CD1c-positive myeloid dendritic cell (primary cell): ENCODE measurements at regions not wholly inside any gene's neighbourhood (a gene's known extent, or its start where the extent isn't known, plus 50 kb on each side); places are given as distances from the start of the nearest gene placed in this dataset.
"Not testable (repeated sequence)": the region's sequence is repeated elsewhere in the genome, so short reads cannot be mapped to it uniquely, and the experiment has no call there.

Experiments used
- DNase-seq: peaks from one replicate; pipeline ENCODE4 v3.0.0-alpha.2; 2016; ENCODE audit errors: extremely low spot score

DNA sequence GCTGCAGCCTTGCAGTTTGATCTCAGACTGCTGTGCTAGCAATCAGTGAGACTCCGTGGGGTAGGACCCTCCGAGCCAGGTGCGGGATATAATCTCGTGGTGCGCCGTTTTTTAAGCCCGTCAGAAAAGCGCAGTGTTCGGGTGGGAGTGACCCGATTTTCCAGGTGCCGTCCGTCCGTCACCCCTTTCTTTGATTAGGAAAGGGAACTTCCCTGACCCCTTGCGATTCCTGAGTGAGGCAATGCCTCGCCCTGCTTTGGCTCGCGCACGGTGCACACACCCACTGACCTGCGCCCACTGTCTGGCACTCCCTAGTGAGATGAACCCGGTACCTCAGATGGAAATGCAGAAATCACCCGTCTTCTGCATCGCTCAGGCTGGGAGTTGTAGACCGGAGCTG, 203.2 kb downstream of the SNCAIP start:
- DNase-seq, result not testable (repeated sequence)

GRCh38 chr5:122515709-122516431, 203.8 kb downstream of the SNCAIP start:
- peak; percentile 26 for DNase-seq

GRCh38 chr5:122516432-122516743, 204.4 kb downstream of the SNCAIP start:
- DNase-seq, result no peak

DNA sequence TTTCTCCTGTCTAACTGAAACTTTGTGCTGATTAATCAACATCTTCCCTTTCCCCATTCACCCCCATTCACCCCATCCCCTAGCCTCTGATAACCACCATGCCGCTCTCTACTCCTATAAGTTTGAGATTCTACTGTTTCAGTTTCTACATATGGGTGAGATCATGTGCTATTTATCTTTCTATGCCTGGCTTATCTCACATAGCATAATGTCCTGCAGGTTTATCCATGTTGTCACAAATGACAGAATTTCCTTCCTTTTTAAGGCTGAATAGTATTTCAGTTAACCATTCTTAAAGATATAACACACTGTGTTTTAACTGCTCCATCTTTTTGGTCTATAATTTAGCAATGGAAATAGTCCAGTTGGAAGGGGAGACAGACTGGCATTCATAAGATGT, 205.1 kb downstream of the SNCAIP start:
- DNase-seq, result no peak

DNA sequence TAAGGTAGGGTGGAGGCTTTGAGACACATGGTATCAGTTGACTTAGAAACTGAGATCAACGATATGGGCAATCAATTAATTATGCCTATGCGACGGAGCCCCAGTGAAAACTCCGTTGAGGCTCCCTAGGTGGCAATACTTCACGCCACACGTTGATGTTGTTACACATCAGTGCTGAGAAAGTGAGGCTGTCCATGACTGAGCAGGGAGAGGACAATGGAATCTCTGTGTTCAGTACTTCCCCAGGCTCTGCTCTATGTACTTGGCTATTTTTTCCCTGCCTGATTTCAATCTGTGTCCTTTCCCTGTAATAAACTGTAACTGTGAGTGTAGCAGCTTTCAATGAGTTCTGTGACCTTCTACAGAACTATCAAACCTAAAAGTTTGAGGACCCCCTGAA, 211.7 kb downstream of the SNCAIP start:
- DNase-seq, result no peak

- DNase-seq, result no peak
These were observed 215.5 kb downstream of the SNCAIP start for GRCh38 chr5:122527547-122527946.

DNA sequence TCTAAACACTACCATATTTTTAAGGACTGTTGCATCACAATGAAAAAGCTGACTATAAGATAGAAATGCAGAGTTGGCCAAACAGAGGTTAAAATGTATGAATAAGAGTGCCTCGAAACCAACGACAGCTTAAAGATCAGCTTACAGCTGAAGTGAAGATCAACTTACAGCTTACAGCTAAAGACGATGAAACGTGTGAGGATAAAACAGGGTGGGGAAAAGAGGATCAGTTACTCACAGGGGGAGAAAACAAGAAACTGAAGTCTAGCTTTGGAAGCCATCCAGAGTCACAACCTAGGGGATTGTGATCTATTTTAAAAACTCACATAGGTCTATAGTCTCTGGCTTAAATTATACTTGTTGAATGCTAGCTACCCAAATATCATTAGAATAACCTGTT, 220.0 kb downstream of the SNCAIP start:
- DNase-seq, result no peak

GRCh38 chr5:122533825-122534224, 221.8 kb downstream of the SNCAIP start:
- DNase-seq, result no peak

- no peak for DNase-seq
These were observed 222.8 kb downstream of the SNCAIP start for GRCh38 chr5:122534829-122535228.

GRCh38 chr5:122541388-122541787, 229.4 kb downstream of the SNCAIP start:
- no peak for DNase-seq

DNA sequence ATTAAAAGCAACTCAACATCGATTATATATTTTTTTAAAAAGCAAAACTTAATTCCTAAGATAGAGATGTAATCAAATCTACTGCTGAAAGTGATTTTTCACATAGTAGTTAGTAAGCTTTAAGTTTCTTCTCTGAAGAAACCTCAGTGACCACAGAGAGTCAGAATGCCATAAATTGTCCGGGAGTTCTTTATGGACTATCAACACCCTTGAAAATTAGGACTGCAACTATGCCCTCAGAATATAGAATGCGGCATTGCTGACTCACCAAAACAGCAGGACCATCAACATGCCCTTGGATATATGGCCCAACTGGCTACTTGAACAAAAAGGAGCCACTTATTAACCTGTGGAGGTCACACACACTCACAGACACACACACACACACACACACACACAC, 228.9 kb upstream of the SNX2 start:
- no peak for DNase-seq

- no peak for DNase-seq
These were observed 227.7 kb upstream of the SNX2 start for GRCh38 chr5:122547219-122547618.

GRCh38 chr5:122547669-122548068, 227.2 kb upstream of the SNX2 start:
- DNase-seq, result no peak

- DNase-seq, result no peak
These were observed 215.2 kb upstream of the SNX2 start for GRCh38 chr5:122559676-122560075.

GRCh38 chr5:122561209-122561608, 213.7 kb upstream of the SNX2 start:
- DNase-seq, result no peak

DNA sequence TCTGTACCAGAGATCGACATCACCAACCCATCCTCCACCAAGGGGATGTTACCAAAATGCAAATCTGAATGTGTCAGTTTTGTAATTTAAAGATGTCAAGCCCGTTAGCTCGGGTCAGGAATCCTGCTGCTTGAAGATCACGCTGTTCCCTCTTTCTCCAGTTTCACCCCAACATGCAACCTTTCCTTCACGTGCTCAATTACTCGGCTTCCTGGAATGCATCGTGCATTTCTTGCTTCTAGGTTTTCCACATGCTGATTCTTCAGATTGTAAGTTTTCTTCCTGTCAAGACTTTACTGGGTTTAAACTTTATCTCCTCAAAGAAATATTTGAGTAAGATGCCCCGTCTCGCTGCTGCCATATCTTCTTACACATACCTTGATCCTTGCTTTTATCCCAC, 209.5 kb upstream of the SNX2 start:
- DNase-seq, result no peak

GRCh38 chr5:122576256-122577016, 198.4 kb upstream of the SNX2 start:
- no peak for DNase-seq

DNA sequence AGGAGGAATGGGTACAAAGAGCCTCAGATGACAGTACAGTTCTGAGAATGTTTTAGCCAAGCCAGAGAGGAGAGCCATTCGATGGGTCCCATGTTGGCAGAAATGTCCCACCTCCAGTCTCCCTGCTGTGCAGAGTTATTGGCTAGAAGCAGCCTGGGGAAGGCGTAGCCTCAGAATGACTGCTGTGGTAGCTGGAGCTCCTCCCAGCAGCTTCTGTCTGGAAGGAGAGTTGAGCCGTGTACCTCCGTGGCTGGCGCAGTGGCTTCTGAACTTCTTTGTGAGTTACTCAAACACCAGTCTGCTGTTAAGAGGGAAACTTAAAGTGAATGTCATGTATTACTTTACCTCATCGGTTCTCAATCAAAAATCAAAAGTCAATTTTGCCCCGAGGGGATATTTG, 193.3 kb upstream of the SNX2 start:
- no peak for DNase-seq

DNA sequence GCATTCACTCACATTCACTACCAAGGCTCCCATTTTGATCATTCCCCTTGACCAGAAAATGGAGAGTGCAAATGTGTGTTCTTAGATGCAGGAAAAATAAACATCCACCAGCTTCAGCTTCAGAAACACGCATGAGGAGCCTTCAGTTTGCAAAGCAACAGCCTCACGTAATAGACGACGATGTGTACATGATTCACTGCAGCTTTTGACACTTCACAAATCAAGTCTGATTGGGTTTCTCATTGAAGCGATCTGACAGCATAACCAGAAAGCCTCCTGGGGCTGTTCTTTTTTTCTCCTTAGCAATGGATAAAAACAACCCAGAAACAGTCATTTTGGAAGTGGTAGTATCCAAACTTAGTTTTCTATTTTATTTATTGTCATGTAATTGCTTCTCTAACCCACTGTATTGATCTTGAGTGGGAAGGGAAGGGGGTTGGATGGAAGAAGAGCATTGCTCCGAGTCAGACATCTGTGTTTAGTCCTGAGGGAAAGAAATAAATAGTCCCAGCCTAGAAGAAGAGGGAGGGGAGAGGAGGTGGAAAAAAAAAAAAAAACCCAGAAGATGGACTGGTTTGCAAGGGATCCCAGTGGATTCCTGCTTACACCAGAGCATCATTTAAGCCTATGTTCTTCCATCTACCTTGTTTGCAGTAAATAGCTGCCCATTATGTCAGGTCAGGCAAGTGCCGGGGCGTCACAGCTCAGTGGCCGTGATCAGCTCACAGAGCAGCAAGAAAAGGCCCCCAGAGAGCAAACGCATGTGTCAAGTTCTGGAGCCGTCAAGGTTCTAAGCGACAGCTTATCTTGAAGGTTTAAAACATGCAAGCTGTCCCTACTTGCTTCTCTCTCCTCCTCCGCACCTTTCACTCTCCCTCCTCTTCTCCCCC, 190.2 kb upstream of the SNX2 start:
- DNase-seq, result no peak

GRCh38 chr5:122585371-122585770, 189.5 kb upstream of the SNX2 start:
- no peak for DNase-seq

- no peak for DNase-seq
These were observed 188.5 kb upstream of the SNX2 start for GRCh38 chr5:122586351-122586750.

DNA sequence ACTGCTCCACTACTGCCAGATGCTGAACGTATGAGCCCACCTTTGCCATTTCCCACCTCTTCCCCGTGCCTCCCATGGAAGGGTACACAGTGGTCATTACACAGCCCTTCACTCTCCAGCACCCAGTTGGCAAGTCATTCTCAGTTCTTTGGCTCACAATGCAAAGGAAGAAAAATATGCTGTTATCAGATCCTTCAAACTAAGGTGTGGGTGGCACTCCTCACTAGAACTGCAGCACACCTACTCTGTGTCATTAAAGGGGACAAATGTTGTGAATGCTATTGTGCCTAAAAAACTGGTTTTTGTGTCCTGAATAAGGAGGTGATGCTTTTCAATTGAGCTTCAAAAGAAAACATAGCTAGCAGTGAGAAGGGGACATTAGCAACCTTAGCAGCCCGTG, 183.1 kb upstream of the SNX2 start:
- DNase-seq, result no peak

DNA sequence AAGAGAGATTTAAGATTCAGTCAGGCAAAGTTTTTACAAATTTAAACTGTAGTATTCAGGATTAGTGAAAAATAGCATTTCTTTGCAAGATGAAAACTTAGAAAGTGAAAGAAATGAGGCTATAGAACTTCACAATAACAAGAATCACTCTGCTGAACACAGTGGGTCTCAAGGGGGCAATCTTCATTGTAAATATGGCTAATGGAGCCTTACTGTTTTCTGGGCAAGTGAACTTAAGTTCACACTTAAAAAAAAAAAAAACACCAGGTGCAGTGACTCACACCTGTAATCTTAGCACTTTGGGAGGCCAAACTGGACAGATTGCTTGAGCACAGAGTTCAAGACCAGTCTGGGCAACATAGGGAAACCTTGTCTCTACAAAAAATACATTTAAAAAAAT, 175.9 kb upstream of the SNX2 start:
- DNase-seq, result no peak
